ENCODE measurements at regions not wholly inside any gene's neighbourhood (a gene's known extent, or its start where the extent isn't known, plus 50 kb on each side); places are given as distances from the start of the nearest gene placed in this dataset.
"Not testable (repeated sequence)": the region's sequence is repeated elsewhere in the genome, so short reads cannot be mapped to it uniquely, and the experiment has no call there.

DNA sequence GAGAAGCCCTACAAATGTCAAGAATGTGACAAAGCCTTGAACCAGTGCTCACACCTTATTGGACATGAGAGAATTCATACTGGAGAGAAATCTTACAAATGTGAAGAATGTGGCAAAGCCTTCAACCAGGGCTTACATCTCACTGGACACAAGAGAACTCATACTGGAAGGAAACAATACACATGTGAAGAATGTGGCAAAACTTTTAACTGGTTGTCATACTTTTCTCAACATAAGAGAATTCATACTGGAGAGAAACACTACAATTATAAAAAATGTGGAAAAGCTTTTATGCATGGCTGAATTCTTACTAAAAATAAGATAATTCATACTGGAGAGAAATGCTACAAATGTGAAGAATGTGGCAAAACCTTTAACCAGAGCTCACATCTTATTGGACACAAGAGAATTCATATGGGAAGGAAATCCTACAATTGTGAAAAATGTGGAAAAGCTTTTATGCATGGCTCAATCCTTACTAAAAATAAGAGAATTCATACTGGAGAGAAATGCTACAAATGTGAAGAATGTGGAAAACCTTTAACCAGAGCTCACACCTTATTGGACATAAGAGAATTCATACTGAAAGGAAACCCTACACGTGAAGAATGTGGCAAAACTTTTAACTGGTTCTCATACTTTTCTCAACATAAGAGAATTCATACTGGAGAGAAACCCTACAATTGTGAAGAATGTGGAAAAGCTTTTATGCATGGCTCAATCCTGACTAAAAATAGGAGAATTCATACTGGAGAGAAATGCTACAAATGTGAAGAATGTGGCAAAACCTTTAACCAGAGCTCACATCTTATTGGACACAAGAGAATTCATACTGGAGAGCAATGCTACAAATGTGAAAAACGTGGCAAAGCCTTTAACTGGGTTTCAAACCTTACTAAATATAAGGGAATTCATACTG is 350.6 kb upstream of the NUPR2 start:
- DNase-seq (ENCODE audit: low spot score), result not testable (repeated sequence)

DNA sequence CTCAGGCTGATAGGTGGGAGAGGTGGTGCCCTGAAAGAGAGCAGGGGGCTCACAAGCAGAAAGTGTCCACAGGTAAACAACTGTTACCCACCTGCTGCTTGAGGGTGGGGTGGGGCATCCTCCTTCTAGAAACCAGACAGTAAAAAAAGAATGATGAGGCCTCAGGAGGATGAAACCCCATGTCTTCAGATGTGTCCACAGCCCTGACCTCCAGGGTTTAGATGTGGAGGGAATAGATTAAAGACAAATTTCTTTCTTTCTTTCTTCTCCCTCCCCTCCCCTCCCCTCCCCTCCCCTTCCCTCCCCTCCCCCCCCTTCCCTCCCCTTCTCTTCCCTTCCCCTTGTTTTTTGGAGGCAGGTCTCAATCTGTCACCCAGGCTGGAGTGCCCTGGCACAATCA is 333.5 kb upstream of the NUPR2 start:
- DNase-seq (ENCODE audit: low spot score), result no peak

DNA sequence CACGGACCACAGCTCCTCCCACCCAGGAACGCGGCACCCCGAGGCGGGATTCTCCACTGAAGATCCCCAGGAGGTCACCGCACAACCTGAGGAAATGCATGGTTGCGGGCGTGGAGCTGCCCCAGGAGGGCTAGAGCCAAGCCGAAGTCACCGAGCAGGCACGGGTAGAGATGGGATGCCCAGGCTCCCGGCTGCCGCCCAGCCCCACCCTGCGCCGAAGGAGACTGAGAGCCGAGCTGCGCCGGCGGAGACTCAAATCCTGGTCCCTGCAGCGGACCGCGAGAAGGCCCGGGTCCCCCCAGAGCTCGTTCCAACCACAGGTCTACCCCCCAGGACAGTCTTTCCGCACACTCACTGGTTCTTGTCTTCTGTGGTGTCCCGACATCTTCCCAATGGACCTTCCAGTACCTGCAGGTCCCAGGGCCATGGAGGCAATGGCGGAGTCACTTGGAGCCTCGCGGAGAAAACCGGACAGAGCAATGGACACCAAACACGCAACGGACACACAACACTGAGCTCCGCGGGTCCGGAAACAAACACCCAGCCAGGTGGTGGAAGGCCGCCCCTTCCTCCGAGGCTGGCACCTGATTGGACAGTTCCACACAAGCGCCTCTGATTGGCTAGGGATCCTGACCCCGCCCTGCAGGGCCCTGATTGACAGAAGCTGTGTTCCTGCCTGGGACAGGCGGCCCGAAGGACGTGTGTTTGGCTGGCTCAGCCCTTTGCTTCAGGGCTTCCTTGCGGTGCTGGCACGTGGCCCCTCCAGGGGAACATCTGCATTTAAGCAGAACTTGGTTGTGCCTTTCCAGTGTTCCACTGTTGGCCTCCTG is 331.9 kb upstream of the NUPR2 start:
- no peak for DNase-seq (ENCODE audit: low spot score)

- DNase-seq (ENCODE audit: low spot score), result not testable (repeated sequence)
Measured at GRCh38 chr7:56420528-56420927, 304.3 kb upstream of the NUPR2 start.

- DNase-seq (ENCODE audit: low spot score), result no peak
Measured at GRCh38 chr7:56375173-56375572, 259.0 kb upstream of the NUPR2 start.

DNA sequence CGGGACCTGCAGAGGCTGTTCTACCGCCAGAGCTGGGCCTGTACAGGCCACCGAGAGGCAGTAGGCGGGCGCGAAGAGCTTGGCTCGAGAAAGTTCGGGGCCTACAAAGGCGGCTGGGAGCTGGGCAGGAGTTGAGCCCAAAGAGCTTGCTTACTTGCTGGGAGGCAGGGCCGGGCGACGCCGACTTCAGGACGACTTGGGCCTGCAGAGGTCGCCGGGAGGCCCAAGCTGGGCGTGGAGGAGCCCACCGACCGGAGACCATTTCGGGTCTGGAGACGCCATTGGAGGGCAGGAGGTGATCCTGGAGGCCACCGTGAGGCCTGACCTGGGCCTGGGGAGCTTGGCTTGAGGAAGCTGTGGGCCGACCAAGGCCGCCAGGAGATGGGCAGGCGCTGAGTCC is 258.4 kb upstream of the NUPR2 start:
- DNase-seq (ENCODE audit: low spot score), result not testable (repeated sequence)

DNA sequence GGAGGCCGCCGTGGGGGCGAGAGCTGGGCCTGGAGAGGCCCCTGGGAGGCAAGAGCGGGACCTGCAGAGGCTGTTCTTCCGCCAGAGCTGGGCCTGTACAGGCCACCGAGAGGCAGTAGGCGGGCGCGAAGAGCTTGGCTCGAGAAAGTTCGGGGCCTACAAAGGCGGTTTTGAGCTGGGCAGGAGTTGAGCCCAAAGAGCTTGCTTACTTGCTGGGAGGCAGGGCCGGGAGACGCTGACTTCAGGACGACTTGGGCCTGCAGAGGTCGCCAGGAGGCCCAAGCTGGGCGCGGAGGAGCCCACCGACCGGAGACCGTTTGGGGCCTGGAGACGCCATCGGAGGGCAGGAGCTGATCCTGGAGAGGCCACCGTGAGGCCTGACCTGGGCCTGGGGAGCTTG is 257.1 kb upstream of the NUPR2 start:
- peak; percentile 100 for DNase-seq (ENCODE audit: low spot score)

GRCh38 chr7:56371792-56372191 is 255.6 kb upstream of the NUPR2 start:
- DNase-seq (ENCODE audit: low spot score), result peak; percentile 97

DNA sequence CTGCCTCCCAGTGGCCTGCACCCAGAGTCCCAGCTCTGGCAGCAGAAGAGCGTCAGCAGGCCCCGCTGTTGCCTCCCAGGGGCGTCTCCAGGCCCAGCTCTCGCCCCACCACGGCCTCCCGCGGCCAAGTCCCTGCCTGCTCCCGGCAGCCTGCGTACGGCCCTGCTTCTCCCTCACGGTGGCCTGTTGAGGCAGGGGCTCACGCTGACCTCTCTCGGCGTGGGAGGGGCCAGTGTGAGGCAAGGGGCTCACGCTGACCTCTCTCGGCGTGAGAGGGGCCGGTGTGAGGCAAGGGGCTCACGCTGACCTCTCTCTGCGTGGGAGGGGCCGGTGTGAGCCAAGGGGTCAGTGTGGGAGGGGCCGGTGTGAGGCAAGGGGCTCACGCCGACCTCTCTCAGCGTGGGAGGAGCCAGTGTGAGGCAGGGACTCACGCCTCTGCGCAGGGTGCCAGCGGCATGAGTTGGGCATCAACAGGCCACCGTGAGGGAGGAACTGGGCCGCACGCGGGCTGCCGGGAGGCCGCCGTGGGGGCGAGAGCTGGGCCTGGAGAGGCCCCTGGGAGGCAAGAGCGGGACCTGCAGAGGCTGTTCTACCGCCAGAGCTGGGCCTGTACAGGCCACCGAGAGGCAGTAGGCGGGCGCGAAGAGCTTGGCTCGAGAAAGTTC is 254.1 kb upstream of the NUPR2 start:
- DNase-seq (ENCODE audit: low spot score), result not testable (repeated sequence)

DNA sequence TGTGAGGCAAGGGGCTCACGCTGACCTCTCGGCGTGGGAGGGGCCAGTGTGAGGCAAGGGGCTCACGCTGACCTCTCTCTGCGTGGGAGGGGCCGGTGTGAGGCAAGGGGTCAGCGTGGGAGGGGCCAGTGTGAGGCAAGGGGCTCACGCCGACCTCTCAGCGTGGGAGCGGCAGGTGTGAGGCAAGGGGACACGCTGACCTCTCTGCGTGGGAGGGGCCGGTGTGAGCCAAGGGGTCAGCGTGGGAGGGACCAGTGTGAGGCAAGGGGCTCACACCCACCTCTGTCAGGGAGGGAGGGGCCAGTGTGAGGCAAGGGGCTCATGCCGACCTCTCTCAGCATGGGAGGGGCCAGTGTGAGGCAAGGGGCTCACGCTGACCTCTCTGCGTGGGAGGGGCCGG is 251.7 kb upstream of the NUPR2 start:
- DNase-seq (ENCODE audit: low spot score), result not testable (repeated sequence)

DNA sequence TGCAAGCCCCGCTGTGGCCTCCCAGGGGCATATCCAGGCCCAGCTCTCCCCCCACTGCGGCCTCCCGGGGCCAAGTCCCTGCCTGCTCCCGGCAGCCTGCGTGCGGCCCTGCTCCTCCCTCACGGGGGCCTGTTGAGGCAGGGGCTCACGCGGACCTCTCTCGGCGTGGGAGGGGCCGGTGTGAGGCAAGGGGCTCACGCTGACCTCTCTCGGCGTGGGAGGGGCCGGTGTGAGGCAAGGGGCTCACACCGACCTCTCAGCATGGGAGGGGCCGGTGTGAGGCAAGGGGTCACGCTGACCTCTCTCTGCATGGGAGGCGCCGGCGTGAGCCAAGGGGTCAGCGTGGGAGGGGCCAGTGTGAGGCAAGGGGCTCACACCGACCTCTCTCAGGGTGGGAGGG is 251.2 kb upstream of the NUPR2 start:
- not testable (repeated sequence) for DNase-seq (ENCODE audit: low spot score)

DNA sequence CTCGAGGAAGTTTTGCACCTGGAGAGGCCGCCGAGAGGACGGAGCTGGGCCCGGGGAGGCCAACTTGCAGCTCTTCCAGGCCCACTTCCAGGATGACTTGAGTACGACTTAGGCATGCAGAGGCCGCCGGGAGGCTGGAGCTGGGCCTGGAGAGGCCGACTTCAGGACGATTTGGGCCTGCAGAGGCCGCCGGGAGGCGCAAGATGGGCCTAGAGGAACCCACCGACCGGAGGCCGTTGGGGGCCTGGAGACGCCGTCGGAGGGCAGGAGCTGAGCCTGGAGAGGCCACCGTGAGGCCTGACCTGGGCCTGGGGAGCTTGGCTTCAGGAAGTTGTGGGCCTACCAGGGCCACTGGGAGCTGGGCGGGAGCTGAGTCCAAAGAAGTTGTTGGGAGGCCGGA is 250.5 kb upstream of the NUPR2 start:
- DNase-seq (ENCODE audit: low spot score), result not testable (repeated sequence)

- DNase-seq (ENCODE audit: low spot score), result not testable (repeated sequence)
Measured at GRCh38 chr7:56352576-56352975, 236.4 kb upstream of the NUPR2 start.

DNA sequence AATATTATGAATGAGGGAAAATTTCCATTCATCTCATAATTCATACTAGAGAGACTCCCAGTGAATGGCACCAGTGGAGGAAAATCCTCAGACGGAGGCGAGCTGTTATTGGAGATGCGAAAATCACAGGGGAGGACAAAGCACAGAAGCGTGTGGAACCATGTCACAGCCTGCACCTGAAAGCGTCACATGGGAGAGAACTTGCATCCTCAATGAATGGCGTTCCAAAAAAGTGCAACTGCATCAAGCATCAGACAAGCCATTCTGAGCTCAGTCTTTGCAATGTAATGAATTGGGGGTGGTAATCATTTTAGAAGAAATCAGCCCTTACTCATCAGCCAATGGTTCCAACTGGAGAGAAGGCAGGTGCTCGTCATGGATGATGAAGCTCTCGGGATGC is 235.0 kb upstream of the NUPR2 start:
- DNase-seq (ENCODE audit: low spot score), result not testable (repeated sequence)

DNA sequence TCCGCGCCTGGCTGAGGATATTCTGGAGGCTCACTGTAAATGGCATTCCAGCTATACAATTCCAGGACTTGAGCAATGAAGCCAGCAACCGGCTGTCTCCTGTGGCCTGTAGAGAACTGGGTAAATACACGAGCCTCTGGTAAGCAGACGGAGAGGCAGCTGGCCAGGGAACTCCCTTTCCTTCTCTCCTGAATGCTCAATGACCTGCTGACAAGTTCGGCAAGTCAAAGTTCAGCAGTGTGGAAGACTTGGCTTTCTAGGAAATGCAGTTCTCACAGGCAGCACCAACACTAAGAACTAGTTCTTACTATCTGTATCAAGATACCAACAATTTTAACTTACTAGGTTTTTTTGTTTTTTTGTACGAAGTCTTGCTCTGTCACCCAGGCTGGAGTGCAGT is 232.1 kb upstream of the NUPR2 start:
- not testable (repeated sequence) for DNase-seq (ENCODE audit: low spot score)

GRCh38 chr7:56328327-56328726 is 212.1 kb upstream of the NUPR2 start:
- not testable (repeated sequence) for DNase-seq (ENCODE audit: low spot score)

GRCh38 chr7:56290548-56290947 is 174.3 kb upstream of the NUPR2 start:
- DNase-seq (ENCODE audit: low spot score), result no peak

DNA sequence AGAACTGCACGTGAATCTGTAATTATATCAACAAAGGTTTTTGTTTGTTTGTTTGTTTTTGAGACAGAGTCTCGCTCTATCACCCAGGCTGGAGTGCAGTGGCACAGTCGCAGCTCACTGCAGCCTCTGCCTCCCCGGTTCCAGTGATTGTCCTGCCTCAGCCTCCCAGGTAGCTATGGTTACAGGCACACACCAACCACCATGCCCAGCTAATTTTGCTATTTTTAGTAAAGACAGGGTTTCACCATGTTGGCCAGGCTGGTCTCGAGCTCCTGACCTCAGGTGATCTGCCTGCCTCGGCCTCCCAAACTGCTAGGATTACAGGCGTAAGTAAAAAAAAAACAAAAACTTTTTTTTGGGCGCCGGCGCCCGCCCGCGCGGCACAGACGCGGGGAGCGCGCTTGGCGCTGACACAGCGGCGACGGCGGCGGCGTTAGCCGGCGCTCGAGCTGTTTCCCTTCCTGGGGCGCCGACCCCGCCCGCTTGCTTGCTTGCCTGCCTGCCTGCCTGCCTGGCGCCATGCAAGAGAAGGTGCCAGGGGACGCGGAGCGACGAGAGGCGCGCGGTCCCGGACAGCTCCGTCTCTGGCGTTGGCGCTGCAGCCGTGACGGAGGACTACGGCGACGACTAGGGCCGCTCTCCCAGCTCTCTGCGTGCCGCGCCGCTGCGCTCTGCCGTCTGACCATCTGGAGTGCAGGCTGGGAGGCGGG is 171.4 kb upstream of the NUPR2 start:
- DNase-seq (ENCODE audit: low spot score), result no peak

- DNase-seq (ENCODE audit: low spot score), result peak; percentile 80
Measured at GRCh38 chr7:56256108-56256507, 139.9 kb upstream of the NUPR2 start.

- DNase-seq (ENCODE audit: low spot score), result peak; percentile 26
Measured at GRCh38 chr7:56250135-56250534, 133.9 kb upstream of the NUPR2 start.

DNA sequence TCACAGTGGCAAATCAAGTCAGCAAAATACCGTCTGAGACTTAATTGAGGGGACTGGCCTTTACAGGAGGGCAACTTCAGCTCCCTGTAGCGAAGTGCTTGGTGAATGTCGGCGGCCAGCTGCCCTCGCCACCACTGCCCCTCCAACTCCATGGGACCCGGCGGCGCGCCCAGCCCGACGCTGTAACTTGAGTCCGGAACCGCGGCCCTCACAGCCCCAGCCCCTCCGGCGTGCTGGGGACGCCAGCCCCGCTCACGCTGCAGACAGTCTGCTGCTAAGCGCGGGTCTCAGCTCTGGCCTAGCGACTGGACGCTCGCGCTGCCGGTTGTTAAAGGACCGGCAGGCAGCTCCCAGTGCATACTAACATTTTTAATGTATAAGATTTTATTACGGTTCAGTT is 113.4 kb upstream of the NUPR2 start:
- no peak for DNase-seq (ENCODE audit: low spot score)

Data from mesenteric fat pad (tissue), 1 donor.